ENCODE measurements at regions not wholly inside any gene's neighbourhood (a gene's known extent, or its start where the extent isn't known, plus 50 kb on each side); places are given as distances from the start of the nearest gene placed in this dataset.
A peak's percentile ranks its signal among the peaks of the same experiment; 100 is the strongest.

DNA sequence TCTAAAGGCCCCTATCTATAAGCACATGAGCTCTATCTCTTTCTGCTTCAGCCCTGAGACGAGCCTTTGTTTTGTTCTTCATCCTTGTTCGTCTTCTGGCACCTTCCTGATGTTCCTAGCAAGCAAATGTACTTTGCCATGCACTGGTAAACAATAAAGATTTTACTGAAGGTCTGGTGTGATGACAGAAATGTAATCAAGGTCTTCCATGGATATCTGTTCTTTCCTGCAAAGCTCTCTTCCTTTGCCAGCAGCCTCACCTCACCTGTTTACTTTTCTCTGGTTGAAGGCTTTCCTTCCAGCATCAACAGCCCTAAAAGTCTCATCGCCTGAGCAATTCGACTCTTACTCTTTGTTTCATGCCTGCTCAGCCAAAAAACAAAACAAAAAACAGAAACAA, 330.3 kb downstream of the PCNX1 start:
- peaks cover 5% of the 10 kb centered on the region for H3K4me1 ChIP-seq (ENCODE audit: control insufficient read depth, insufficient read depth, low read length)
- H3K4me3 ChIP-seq (ENCODE audit: low read length): no peak overlapping the region
- 76% methylated on average over 4 of the region's 4 CpGs for WGBS (ENCODE audit: insufficient coverage)
- no peaks in the 10 kb centered on the region for H3K36me3 ChIP-seq (ENCODE audit: control insufficient read depth, insufficient read depth, low read length)
- Mint-ChIP-seq H3K27me3 (ENCODE audit: low read depth in 2 of 2) (no peaks in the 10 kb centered on the region), H3K4me3 (no peak overlapping the region), H3K9me3 (no peaks in the 10 kb centered on the region), H3K4me1 (peaks cover 0 to 11% of the 10 kb centered on the region in 2 donors), H3K36me3 (no peaks in the 10 kb centered on the region), H3K27ac (no peak overlapping the region)
- H3K27me3 ChIP-seq (ENCODE audit: control insufficient read depth, insufficient read depth, low read length): no peaks in the 10 kb centered on the region
- H3K27ac ChIP-seq (ENCODE audit: low read length): no peak overlapping the region
- H3K9me3 ChIP-seq (ENCODE audit: control insufficient read depth, insufficient read depth, low read length): no peaks in the 10 kb centered on the region
- TF ChIP-seq, protein P1, sequence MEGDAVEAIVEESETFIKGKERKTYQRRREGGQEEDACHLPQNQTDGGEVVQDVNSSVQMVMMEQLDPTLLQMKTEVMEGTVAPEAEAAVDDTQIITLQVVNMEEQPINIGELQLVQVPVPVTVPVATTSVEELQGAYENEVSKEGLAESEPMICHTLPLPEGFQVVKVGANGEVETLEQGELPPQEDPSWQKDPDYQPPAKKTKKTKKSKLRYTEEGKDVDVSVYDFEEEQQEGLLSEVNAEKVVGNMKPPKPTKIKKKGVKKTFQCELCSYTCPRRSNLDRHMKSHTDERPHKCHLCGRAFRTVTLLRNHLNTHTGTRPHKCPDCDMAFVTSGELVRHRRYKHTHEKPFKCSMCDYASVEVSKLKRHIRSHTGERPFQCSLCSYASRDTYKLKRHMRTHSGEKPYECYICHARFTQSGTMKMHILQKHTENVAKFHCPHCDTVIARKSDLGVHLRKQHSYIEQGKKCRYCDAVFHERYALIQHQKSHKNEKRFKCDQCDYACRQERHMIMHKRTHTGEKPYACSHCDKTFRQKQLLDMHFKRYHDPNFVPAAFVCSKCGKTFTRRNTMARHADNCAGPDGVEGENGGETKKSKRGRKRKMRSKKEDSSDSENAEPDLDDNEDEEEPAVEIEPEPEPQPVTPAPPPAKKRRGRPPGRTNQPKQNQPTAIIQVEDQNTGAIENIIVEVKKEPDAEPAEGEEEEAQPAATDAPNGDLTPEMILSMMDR (IDR thresholded peaks at IDR 0.05): no peak
- DNase-seq: no peak
- no peak for ATAC-seq
- intact Hi-C loops (cut with micrococcal nuclease): no loop called here

DNA sequence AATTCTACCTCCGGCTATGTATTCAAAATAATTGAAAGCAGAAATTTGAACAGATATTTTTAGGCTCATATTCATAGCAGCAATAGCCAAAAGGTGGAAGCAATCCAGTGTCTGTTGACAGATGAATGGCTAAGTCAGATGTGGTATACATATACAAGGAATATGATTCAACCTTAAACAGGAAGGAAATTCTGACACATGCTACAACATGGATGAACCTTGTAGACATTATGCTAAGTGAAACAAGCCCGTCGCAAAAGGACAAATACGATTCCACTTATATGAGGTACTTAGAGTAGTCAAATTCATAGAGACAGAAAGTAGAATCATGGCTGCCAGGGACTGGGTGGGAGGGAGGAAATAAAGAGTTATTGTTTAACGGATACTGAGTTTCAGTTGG, 331.6 kb downstream of the PCNX1 start:
- no peaks in the 10 kb centered on the region for H3K36me3 Mint-ChIP-seq

DNA sequence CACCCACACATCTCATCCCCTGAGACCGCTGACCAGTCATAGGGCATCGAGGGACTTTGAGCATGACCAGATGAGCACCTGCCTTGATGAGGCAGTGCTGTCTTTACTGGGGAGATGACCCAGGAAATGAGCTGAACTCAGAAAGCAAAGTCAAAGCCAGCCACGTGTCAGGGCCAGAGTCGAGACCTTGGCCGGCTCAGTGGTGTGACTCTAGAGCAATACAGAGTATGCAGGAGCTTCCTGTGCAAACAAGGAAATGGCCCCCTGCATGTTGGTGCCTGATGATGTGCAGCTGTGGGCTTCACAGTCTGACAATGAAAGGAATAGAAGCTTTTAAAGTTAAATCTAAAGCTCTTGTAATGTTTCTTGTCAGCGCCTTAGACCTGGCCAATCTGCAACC, 332.9 kb downstream of the PCNX1 start:
- DNase-seq (no peak), ATAC-seq (peak in 1 of 3 donors; percentile 34)
- TF ChIP-seq, protein P1 (IDR thresholded peaks at IDR 0.05): no peak
- no peaks in the 10 kb centered on the region for H3K9me3 ChIP-seq (ENCODE audit: control insufficient read depth, insufficient read depth, low read length)
- H3K27ac ChIP-seq (ENCODE audit: low read length): no peak overlapping the region
- H3K27me3 Mint-ChIP-seq (ENCODE audit: low read depth in 2 of 2): no peaks in the 10 kb centered on the region
- 47% methylated on average over 6 of the region's 6 CpGs for WGBS (ENCODE audit: insufficient coverage)
- H3K9me3 Mint-ChIP-seq: no peaks in the 10 kb centered on the region
- H3K36me3 ChIP-seq (ENCODE audit: control insufficient read depth, insufficient read depth, low read length): no peaks in the 10 kb centered on the region
- H3K27me3 ChIP-seq (ENCODE audit: control insufficient read depth, insufficient read depth, low read length): no peaks in the 10 kb centered on the region
- no peak overlapping the region for H3K4me3 ChIP-seq (ENCODE audit: low read length)
- intact Hi-C loops (cut with micrococcal nuclease): no loop called here
- no peaks in the 10 kb centered on the region for H3K36me3 Mint-ChIP-seq
- peaks cover 6% of the 10 kb centered on the region for H3K4me1 ChIP-seq (ENCODE audit: control insufficient read depth, insufficient read depth, low read length)
- H3K4me3 Mint-ChIP-seq: no peak overlapping the region
- peak overlapping the region in 1 of 2 donors; percentile 25 for H3K27ac Mint-ChIP-seq
- H3K4me1 Mint-ChIP-seq: peaks cover 0 to 11% of the 10 kb centered on the region in 2 donors

More for the DNA sequence above, 331.6 kb downstream of the PCNX1 start:
- WGBS (ENCODE audit: insufficient coverage): 91% methylated on average over 5 of the region's 5 CpGs
- no peaks in the 10 kb centered on the region for H3K27me3 ChIP-seq (ENCODE audit: control insufficient read depth, insufficient read depth, low read length)
- H3K4me1 ChIP-seq (ENCODE audit: control insufficient read depth, insufficient read depth, low read length): peaks cover 5% of the 10 kb centered on the region
- peaks cover 0 to 11% of the 10 kb centered on the region in 2 donors for H3K4me1 Mint-ChIP-seq
- no peaks in the 10 kb centered on the region for H3K36me3 ChIP-seq (ENCODE audit: control insufficient read depth, insufficient read depth, low read length)
- no peak overlapping the region for H3K4me3 ChIP-seq (ENCODE audit: low read length)
- TF ChIP-seq, protein P1 (IDR thresholded peaks at IDR 0.05): no peak
- H3K9me3 Mint-ChIP-seq: no peaks in the 10 kb centered on the region
- no peak overlapping the region for H3K27ac Mint-ChIP-seq
- DNase-seq (no peak), ATAC-seq (no peak)
- no peak overlapping the region for H3K4me3 Mint-ChIP-seq
- intact Hi-C loops (cut with micrococcal nuclease): no loop called here
- no peak overlapping the region for H3K27ac ChIP-seq (ENCODE audit: low read length)
- H3K27me3 Mint-ChIP-seq (ENCODE audit: low read depth in 2 of 2): no peaks in the 10 kb centered on the region
- H3K9me3 ChIP-seq (ENCODE audit: control insufficient read depth, insufficient read depth, low read length): no peaks in the 10 kb centered on the region

DNA sequence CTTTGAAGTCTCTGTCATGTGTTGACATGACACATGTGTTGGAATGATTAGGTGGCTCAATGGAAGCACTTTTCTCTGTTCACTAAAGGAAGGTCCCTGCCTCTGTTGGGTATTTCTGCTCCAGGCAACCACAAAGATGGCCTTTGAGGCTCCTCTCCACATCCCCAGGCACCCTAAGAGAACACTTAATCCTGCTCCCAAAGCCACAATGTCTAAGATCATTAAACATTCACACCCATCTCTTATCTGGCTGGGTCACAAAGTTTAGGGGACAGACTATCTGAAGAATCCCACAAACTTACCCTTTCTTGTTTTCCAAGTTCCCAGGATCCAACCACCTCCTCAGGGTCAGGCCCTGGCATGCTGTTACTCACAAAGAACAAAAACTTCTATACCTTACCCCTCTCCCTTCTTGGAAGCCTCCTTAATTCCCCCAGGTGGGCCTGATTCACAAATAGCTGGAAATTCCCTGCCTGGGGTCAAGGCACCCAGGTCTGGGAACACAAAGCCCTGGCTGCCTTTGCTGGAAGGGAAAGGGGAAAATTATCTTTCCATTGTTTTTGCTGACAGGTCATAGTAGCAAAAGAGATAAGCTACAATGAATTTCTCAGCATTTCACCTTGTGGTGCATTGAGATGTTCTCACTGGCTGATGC, 333.7 kb downstream of the PCNX1 start:
- no peaks in the 10 kb centered on the region for H3K36me3 Mint-ChIP-seq
- no peak for DNase-seq
- H3K27ac Mint-ChIP-seq: peak overlapping the region in 1 of 2 donors; percentile 61
- H3K4me3 Mint-ChIP-seq: no peak overlapping the region
- Histone ChIP-seq H3K9me3 (ENCODE audit: control insufficient read depth, insufficient read depth, low read length) (no peaks in the 10 kb centered on the region), H3K27me3 (ENCODE audit: control insufficient read depth, insufficient read depth, low read length) (no peaks in the 10 kb centered on the region), H3K27ac (ENCODE audit: low read length) (no peak overlapping the region), H3K36me3 (ENCODE audit: control insufficient read depth, insufficient read depth, low read length) (no peaks in the 10 kb centered on the region), H3K4me3 (ENCODE audit: low read length) (no peak overlapping the region), H3K4me1 (ENCODE audit: control insufficient read depth, insufficient read depth, low read length) (peaks cover 14% of the 10 kb centered on the region)
- H3K9me3 Mint-ChIP-seq: no peaks in the 10 kb centered on the region
- no peaks in the 10 kb centered on the region for H3K27me3 Mint-ChIP-seq (ENCODE audit: low read depth in 2 of 2)
- TF ChIP-seq, protein P1 (IDR thresholded peaks at IDR 0.05): no peak
- intact Hi-C loops (cut with micrococcal nuclease): no loop called here
- H3K4me1 Mint-ChIP-seq: peaks cover 5 to 17% of the 10 kb centered on the region in 2 donors
- ATAC-seq: no peak
